HL-60 (cell line): ENCODE measurements at regions not wholly inside any gene's neighbourhood (a gene's known extent, or its start where the extent isn't known, plus 50 kb on each side); places are given as distances from the start of the nearest gene placed in this dataset.

Experiments used
- DNase-seq, 2 experiments: peaks; one replicate each; pipeline ENCODE4 v3.0.0-alpha.2; 2010 to 2020; ENCODE audit warnings: low read depth in 1 of 2, low spot score in 1 of 2
- H3K27ac ChIP-seq: fragments of 250-450 bp; sonication (Bioruptor Pico); replicated peaks from 2 replicates; pipeline ENCODE4 v1.5.1; 2020; ENCODE audit warnings: mild to moderate bottlenecking, moderate library complexity
- H3K27me3 ChIP-seq: fragments of 250-450 bp; sonication (Bioruptor Pico); 2 replicates; pipeline ENCODE4 v1.5.1; 2021; ENCODE audit warnings: mild to moderate bottlenecking, moderate library complexity; ENCODE audit not compliant: insufficient read depth, poor library complexity, severe bottlenecking
- H3K4me3 ChIP-seq: replicated peaks from 2 replicates; pipeline ENCODE4 v1.5.1; 2011; ENCODE audit warnings: mild to moderate bottlenecking, control low read depth, low read length; ENCODE audit not compliant: insufficient read depth
- GABPA ChIP-seq: IDR thresholded peaks from 2 replicates; pipeline ENCODE4 v1.6.1; 2012; ENCODE audit warnings: low read depth
- POLR2AphosphoS5 ChIP-seq: IDR thresholded peaks from 2 replicates; pipeline ENCODE4 v1.6.1; 2012; ENCODE audit warnings: low read depth
- SPI1 ChIP-seq: IDR thresholded peaks from 2 replicates; pipeline ENCODE4 v1.6.1; 2012; ENCODE audit warnings: low read depth, mild to moderate bottlenecking, borderline replicate concordance
- TF ChIP-seq, protein P1 (sequence below): IDR thresholded peaks from 2 replicates; pipeline ENCODE4 v1.6.1; 2012; ENCODE audit warnings: low read depth; ENCODE audit not compliant: insufficient replicate concordance
- TF ChIP-seq, protein P2 (sequence below): IDR thresholded peaks from one replicate; pipeline ENCODE4 v1.5.1; 2011; ENCODE audit warnings: low read length, control low read depth, inconsistent platforms; ENCODE audit not compliant: insufficient read depth

GRCh38 chr12:105933671-105934665 lies 204.8 kb downstream of the NUAK1 start:
- no peak overlapping the region for H3K4me3 ChIP-seq
- no peak for DNase-seq
- no peaks in the 10 kb centered on the region for H3K27me3 ChIP-seq
- no peak overlapping the region for H3K27ac ChIP-seq
- TF ChIP-seq, protein P1, sequence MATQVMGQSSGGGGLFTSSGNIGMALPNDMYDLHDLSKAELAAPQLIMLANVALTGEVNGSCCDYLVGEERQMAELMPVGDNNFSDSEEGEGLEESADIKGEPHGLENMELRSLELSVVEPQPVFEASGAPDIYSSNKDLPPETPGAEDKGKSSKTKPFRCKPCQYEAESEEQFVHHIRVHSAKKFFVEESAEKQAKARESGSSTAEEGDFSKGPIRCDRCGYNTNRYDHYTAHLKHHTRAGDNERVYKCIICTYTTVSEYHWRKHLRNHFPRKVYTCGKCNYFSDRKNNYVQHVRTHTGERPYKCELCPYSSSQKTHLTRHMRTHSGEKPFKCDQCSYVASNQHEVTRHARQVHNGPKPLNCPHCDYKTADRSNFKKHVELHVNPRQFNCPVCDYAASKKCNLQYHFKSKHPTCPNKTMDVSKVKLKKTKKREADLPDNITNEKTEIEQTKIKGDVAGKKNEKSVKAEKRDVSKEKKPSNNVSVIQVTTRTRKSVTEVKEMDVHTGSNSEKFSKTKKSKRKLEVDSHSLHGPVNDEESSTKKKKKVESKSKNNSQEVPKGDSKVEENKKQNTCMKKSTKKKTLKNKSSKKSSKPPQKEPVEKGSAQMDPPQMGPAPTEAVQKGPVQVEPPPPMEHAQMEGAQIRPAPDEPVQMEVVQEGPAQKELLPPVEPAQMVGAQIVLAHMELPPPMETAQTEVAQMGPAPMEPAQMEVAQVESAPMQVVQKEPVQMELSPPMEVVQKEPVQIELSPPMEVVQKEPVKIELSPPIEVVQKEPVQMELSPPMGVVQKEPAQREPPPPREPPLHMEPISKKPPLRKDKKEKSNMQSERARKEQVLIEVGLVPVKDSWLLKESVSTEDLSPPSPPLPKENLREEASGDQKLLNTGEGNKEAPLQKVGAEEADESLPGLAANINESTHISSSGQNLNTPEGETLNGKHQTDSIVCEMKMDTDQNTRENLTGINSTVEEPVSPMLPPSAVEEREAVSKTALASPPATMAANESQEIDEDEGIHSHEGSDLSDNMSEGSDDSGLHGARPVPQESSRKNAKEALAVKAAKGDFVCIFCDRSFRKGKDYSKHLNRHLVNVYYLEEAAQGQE, result no peak
- no peak for TF ChIP-seq POLR2AphosphoS5
- no peak for TF ChIP-seq GABPA
- TF ChIP-seq, protein P2, sequence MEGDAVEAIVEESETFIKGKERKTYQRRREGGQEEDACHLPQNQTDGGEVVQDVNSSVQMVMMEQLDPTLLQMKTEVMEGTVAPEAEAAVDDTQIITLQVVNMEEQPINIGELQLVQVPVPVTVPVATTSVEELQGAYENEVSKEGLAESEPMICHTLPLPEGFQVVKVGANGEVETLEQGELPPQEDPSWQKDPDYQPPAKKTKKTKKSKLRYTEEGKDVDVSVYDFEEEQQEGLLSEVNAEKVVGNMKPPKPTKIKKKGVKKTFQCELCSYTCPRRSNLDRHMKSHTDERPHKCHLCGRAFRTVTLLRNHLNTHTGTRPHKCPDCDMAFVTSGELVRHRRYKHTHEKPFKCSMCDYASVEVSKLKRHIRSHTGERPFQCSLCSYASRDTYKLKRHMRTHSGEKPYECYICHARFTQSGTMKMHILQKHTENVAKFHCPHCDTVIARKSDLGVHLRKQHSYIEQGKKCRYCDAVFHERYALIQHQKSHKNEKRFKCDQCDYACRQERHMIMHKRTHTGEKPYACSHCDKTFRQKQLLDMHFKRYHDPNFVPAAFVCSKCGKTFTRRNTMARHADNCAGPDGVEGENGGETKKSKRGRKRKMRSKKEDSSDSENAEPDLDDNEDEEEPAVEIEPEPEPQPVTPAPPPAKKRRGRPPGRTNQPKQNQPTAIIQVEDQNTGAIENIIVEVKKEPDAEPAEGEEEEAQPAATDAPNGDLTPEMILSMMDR, result no peak

DNA sequence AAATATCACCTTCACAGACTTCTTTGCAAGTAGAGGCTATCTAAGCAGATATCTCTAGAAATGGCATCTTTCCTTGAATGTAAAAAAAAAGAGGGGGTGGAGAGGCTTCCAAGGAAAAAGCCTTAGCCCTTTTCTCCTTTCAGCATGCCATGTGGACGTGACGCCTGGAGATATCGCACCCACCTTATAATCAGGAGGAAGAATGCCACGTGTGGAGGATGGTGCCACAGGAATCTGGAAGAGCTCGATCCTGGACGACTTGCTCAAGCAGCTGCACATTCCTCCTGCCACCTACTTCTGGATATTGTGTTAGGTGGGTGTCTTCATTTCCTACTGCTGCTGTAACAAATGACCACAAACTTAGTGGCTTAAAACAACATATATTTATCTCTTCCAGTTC lies 203.6 kb downstream of the NUAK1 start:
- Histone ChIP-seq H3K27me3 (no peaks in the 10 kb centered on the region), H3K27ac (no peak overlapping the region), H3K4me3 (no peak overlapping the region)
- TF ChIP-seq, protein P1, result no peak
- TF ChIP-seq GABPA (no peak), SPI1 (no peak), POLR2AphosphoS5 (no peak)
- TF ChIP-seq, protein P2, result no peak
- DNase-seq, result no peak

DNA sequence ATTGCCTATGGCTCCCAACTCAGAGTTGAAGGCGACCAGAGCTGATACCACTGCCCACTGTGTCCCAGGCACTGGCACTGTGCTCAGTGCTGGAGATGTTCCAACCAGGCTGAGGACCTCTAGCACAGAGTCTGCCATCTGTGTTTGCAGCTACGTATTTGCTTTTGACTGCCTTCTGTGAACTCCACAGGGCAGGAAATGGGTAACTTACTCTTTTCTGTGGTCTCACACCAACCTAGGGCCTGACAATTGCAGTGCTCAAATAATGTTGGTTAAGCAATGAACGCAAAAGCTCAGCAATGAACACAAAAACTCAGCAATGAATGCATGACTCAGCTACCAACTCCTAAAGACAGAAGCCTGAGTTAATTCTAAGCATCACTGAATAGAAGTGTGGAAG lies 202.8 kb downstream of the NUAK1 start:
- Histone ChIP-seq H3K27ac (no peak overlapping the region), H3K4me3 (no peak overlapping the region), H3K27me3 (peaks cover 2% of the 10 kb centered on the region)
- TF ChIP-seq, protein P2, result no peak
- TF ChIP-seq, protein P1, result no peak
- TF ChIP-seq GABPA, result no peak
- TF ChIP-seq SPI1, result no peak
- TF ChIP-seq POLR2AphosphoS5, result no peak
- no peak for DNase-seq
